CD1c-positive myeloid dendritic cell (primary cell): ENCODE measurements at regions not wholly inside any gene's neighbourhood (a gene's known extent, or its start where the extent isn't known, plus 50 kb on each side); places are given as distances from the start of the nearest gene placed in this dataset.
A peak's percentile ranks its signal among the peaks of the same experiment; 100 is the strongest.

Experiments
- DNase-seq: peaks from one replicate; pipeline ENCODE4 v3.0.0-alpha.2; 2016; ENCODE audit errors: extremely low spot score

- DNase-seq = no peak
Observed at GRCh38 chr4:110959041-110959643, 336.3 kb upstream of the PITX2 start.

- DNase-seq = no peak
Observed at GRCh38 chr4:110961066-110961465, 338.2 kb upstream of the PITX2 start.

- DNase-seq = no peak
Observed at GRCh38 chr4:110962616-110963015, 339.7 kb upstream of the PITX2 start.

- DNase-seq = no peak
Observed at GRCh38 chr4:110963662-110964280, 340.9 kb upstream of the PITX2 start.

GRCh38 chr4:110967936-110968335 is 345.1 kb upstream of the PITX2 start:
- no peak for DNase-seq

DNA sequence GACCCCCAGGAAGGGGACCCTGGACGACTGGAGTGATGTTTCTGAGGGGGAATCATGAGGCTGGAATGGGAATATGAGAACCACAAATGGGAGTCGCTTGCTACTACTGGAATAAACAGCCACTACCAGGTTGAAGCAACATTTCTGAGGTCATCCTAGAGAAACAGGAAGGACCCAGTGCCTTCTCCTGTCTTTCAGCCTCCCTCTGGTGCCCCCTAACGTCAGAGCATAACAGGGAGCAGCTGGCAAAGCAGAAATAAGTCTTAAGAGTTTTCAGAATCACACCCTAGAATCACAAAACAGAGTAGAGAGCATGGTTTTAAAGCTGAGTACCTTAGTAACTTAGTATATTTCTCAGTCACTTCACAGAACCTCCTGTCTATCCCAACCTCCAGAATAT is 347.8 kb upstream of the PITX2 start:
- peak; percentile 18 for DNase-seq

- DNase-seq = no peak
Observed at GRCh38 chr4:110975338-110975737, 352.5 kb upstream of the PITX2 start.

DNA sequence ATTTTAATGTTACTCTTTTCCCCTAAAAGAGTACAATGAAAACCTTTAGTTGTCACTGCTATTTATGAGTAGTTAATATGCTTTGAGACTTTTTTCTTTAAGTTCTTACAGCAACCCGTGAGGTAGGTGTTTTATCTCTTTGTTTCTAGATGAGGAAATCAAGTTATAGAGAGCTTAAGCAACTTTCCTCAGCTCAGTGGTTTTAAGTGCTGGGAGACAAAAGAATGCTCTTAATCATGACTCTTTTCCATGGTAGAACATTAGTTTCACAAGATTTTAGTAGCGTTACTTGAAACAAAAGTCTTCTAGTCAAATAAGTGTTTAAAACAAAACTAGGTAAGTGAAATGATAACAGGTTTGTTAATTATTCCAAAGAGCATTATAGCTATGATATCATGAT is 354.7 kb upstream of the PITX2 start:
- no peak for DNase-seq

DNA sequence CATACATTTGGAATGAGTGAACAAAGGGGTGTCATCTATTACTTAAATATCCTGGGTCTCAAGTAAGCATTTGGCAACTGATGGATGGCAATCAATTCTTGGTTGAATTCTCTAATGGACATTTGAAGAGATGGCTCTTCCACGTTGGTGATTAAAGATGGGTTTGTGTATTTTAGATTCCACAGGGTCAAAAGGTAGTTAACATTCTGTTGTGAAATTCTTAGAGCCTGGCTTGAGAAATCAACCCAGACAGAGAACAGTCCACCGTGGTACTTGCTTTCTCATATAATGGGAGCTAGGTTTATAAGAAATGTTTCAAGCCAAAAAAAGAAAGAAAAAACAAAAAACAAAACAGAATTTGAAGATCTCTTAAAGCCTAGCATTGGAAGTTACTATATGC is 355.9 kb upstream of the PITX2 start:
- DNase-seq = no peak

DNA sequence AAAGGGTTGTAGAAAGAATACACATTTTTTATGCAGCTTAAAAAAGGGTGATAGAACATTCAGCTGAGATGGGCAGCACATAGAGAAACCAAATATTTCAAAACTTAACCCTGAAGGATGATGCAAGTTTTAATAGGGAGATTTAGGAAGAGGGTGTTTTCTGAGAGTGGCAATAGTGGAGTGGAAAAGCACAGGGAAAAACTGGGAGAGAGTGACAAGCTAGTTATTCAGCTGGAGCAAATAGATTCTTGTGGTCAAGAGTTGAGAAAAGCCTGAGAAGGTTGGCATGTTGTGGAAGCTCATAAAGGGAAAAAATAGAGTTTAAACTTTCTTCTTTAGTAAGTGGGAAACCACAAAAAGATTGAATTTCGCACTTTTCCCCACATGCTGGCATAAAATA is 359.6 kb upstream of the PITX2 start:
- no peak for DNase-seq

GRCh38 chr4:110988722-110989121 is 365.8 kb upstream of the PITX2 start:
- DNase-seq = no peak

DNA sequence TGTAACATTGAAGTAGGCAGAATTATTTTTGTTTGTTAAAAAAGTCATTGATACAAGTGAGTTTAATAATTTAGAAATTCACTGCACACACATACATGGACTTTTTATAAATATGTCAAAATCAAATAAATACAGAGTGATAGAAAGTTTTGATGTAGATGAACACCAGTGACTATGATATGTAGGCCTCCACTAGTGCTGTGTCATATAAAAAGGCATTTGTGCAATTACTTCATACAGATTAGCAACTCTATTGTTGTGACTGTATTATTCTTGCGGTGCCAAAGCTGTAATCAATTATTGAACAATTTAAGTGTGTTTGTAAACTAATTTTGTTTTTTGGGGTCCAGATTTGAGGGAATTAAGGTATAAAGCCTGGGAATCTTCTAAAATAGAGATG is 366.2 kb upstream of the PITX2 start:
- DNase-seq = no peak

DNA sequence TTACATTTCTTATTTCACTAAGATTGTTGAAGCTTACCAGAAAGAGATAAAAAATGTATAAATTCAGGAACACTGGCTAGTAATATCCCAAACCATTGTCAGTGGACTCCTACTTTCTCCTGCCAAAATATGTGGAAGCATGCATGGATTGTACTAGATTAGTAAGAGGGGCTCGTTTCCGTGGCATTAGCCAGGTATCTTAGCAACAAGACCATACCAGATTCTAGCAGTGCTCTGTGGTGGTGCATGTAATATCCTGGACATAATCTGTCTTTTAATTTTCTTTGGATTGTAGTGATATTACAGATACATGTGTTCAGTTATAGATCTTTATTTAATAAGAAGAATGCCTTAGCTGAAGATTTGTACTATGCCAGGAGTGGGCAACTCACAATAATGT is 371.9 kb upstream of the PITX2 start:
- no peak for DNase-seq

DNA sequence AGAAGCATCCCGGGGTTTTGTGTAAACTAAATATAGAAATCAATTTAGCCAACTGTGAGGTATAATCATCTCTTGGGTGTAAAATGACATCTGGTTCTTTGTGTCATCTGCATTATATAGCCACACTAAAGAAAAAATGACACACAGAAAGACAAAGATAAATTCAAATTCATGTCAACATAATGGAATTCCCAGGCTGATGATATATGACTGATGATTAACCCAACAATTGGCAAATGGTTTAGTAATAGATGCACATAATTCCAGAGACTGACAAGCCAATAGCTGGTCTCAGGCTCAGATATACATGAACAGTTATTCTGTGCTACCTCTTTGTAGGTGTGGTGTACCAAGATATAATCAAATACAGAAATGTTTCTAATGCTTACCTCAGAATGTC is 375.4 kb upstream of the PITX2 start:
- DNase-seq = no peak

GRCh38 chr4:111011458-111011857 is 388.6 kb upstream of the PITX2 start:
- DNase-seq = no peak

GRCh38 chr4:111013846-111014245 is 391.0 kb upstream of the PITX2 start:
- no peak for DNase-seq

DNA sequence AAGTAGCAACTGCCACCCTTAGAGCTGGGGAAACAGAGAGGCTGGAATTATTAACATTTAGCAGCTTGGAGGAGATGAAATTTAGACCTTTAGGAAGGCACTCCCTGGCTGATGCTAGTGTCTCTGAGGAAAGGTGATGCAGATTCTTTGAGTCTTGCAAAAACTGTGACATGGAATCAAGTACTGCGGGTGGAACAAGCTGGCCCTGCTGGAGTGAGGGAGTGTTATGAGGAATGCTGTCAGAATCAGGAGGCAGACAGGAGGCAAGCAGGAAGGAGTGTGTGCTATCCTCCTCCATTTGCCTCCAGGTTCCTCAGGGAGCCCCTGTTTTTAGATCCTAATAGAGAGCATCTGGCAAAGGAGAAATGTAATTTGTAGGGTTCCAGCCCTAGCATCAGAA is 391.7 kb upstream of the PITX2 start:
- DNase-seq = no peak

DNA sequence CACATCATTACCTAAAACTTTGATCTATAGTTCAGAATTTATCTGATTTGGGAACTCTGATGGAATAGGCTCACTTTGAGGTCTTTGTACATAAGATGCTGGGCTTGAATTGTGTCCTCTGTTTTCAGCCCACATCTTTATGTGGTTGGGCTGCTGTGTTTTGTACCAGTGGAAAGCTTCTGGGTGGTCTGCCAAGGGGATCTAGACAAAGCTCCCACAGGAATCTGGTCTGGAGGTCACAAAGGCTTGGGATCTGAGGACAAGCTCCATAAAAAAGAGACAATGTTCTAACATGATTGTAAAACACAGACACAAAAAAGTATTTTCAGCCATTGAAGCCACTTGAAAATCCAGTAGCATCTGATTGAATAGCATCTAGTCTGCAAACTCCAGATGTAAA is 393.5 kb upstream of the PITX2 start:
- DNase-seq = no peak

- DNase-seq = no peak
Observed at GRCh38 chr4:111018216-111018615, 395.3 kb upstream of the PITX2 start.

- DNase-seq = no peak
Observed at GRCh38 chr4:111020476-111020875, 397.6 kb upstream of the PITX2 start.

- DNase-seq = no peak
Observed at GRCh38 chr4:111020961-111021360, 398.1 kb upstream of the PITX2 start.

GRCh38 chr4:111022758-111023157 is 399.9 kb upstream of the PITX2 start:
- DNase-seq = no peak

- DNase-seq = no peak
Observed at GRCh38 chr4:111027526-111027925, 404.6 kb upstream of the PITX2 start.

GRCh38 chr4:111028795-111029194 is 405.9 kb upstream of the PITX2 start:
- DNase-seq = no peak
